ENCODE measurements at regions not wholly inside any gene's neighbourhood (a gene's known extent, or its start where the extent isn't known, plus 50 kb on each side); places are given as distances from the start of the nearest gene placed in this dataset.

DNA sequence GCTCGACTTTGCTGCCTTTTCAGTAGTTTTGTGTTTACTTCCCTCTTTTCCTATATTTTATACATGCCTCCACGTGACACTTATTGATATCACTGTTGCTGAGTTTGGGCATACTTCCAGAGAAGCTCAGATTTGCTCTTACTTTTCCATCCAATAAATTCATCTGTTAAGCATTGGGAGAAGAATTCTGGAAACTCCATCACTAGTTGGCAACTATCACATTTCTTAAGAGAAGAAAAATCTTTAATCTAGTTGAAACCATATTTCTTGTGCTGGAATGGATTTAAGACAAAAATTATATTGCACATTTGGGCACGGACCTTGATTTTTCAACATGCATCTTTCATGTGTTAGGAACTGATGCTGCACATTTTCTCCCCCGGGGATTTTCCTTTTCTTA, 52.6 kb upstream of the CPO start (continued):
- TF ChIP-seq HDAC2 (IDR thresholded peaks at IDR 0.05) (no peak), ZC3H11A (IDR thresholded peaks at IDR 0.05) (no peak)

DNA sequence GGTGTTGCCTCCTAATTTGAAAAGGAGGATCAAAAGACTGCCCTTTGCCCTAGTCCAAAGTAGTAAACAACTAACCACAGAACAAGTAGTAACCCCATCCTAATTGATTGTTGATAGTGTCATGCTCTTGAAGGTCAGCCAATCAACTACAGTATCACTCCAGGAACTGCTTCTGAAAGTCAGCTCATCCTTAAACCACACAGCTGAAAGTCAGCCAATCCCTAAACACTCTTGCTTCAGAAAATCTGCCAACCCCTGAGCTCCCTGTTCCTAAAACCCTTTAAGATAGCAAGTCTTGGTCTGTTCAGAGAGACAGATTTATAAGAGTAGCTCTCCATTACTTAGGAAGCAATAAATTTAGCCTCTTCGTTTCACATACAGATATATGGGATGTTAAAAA, 51.6 kb upstream of the CPO start:
- no peaks in the 10 kb centered on the region for H3K4me1 ChIP-seq
- POLR2A ChIA-PET, result no interaction called here
- no peak overlapping the region for H3K27ac ChIP-seq
- CTCF ChIA-PET, result no interaction called here
- WGBS (ENCODE audit: missing lambda C conversion rate), result 5% methylated on average over 1 of the region's 1 CpG
- H3K9me3 ChIP-seq, result no peaks in the 10 kb centered on the region
- DNase-seq (ENCODE audit: low read depth in 1 of 2, low spot score in 1 of 2) (no peak), FAIRE-seq (no peak), ATAC-seq (no peak)
- no peak overlapping the region for H3K4me2 ChIP-seq
- no peak overlapping the region for H3K4me3 ChIP-seq
- no peak for TF ChIP-seq MAZ (IDR thresholded peaks at IDR 0.05; ENCODE audit: borderline replicate concordance, low read depth, low read length)
- TF ChIP-seq, protein P1, sequence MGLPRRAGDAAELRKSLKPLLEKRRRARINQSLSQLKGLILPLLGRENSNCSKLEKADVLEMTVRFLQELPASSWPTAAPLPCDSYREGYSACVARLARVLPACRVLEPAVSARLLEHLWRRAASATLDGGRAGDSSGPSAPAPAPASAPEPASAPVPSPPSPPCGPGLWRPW (IDR thresholded peaks at IDR 0.05), result no peak
- no peak for TF ChIP-seq RCOR1 (IDR thresholded peaks at IDR 0.05; ENCODE audit: low read depth, low read length)
- TF ChIP-seq HOXB5 (CRISPR knock-in tag; IDR thresholded peaks at IDR 0.05), result no peak
- TF ChIP-seq ESRRA (IDR thresholded peaks at IDR 0.05; ENCODE audit: borderline replicate concordance, low read length), result no peak
- no peak for TF ChIP-seq EP300 (IDR thresholded peaks at IDR 0.05)
- no peak for TF ChIP-seq HDAC2 (IDR thresholded peaks at IDR 0.05)
- TF ChIP-seq, protein P2, sequence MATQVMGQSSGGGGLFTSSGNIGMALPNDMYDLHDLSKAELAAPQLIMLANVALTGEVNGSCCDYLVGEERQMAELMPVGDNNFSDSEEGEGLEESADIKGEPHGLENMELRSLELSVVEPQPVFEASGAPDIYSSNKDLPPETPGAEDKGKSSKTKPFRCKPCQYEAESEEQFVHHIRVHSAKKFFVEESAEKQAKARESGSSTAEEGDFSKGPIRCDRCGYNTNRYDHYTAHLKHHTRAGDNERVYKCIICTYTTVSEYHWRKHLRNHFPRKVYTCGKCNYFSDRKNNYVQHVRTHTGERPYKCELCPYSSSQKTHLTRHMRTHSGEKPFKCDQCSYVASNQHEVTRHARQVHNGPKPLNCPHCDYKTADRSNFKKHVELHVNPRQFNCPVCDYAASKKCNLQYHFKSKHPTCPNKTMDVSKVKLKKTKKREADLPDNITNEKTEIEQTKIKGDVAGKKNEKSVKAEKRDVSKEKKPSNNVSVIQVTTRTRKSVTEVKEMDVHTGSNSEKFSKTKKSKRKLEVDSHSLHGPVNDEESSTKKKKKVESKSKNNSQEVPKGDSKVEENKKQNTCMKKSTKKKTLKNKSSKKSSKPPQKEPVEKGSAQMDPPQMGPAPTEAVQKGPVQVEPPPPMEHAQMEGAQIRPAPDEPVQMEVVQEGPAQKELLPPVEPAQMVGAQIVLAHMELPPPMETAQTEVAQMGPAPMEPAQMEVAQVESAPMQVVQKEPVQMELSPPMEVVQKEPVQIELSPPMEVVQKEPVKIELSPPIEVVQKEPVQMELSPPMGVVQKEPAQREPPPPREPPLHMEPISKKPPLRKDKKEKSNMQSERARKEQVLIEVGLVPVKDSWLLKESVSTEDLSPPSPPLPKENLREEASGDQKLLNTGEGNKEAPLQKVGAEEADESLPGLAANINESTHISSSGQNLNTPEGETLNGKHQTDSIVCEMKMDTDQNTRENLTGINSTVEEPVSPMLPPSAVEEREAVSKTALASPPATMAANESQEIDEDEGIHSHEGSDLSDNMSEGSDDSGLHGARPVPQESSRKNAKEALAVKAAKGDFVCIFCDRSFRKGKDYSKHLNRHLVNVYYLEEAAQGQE (IDR thresholded peaks at IDR 0.05), result no peak
- no peak for TF ChIP-seq CBX2 (IDR thresholded peaks at IDR 0.05; ENCODE audit: borderline replicate concordance, low read depth)
- TF ChIP-seq KDM5A (IDR thresholded peaks at IDR 0.05), result no peak
